ENCODE measurements at regions not wholly inside any gene's neighbourhood (a gene's known extent, or its start where the extent isn't known, plus 50 kb on each side); places are given as distances from the start of the nearest gene placed in this dataset.

- no peak overlapping the region for H3K4me2 ChIP-seq (ENCODE audit: low read length)
- no peaks in the 10 kb centered on the region for H3K4me1 ChIP-seq (ENCODE audit: low read length)
- H3K27me3 ChIP-seq (ENCODE audit: low read depth, low read length): no peaks in the 10 kb centered on the region
- no peak for TF ChIP-seq CTCF (IDR thresholded peaks at IDR 0.05; ENCODE audit: low read depth, low read length)
- TF ChIP-seq EZH2phosphoT487 (IDR thresholded peaks at IDR 0.05; ENCODE audit: low read depth): no peak
- no peaks in the 10 kb centered on the region for H3K79me2 ChIP-seq (ENCODE audit: low read length)
- no peak overlapping the region for H3K27ac ChIP-seq (ENCODE audit: low read length)
- no peak overlapping the region for H3K9ac ChIP-seq (ENCODE audit: low read length)
- H3K9me3 ChIP-seq (ENCODE audit: insufficient read depth, low read length): no peaks in the 10 kb centered on the region
- H4K20me1 ChIP-seq (ENCODE audit: insufficient read depth, low read length): no peaks in the 10 kb centered on the region
- H3K36me3 ChIP-seq (replicated peaks; ENCODE audit: low read depth, low read length): no peaks in the 10 kb centered on the region
- no peak overlapping the region for H3K4me3 ChIP-seq (ENCODE audit: low read length)
- H2AFZ ChIP-seq (ENCODE audit: low read depth, low read length): no peak overlapping the region
Observed at GRCh38 chr9:75626860-75627259, 263.6 kb upstream of the PCSK5 start.

- H3K9ac ChIP-seq (ENCODE audit: low read length): no peak overlapping the region
- H3K79me2 ChIP-seq (ENCODE audit: low read length): no peaks in the 10 kb centered on the region
- H2AFZ ChIP-seq (ENCODE audit: low read depth, low read length): no peak overlapping the region
- no peaks in the 10 kb centered on the region for H3K27me3 ChIP-seq (ENCODE audit: low read depth, low read length)
- no peak overlapping the region for H3K4me2 ChIP-seq (ENCODE audit: low read length)
- no peaks in the 10 kb centered on the region for H3K4me1 ChIP-seq (ENCODE audit: low read length)
- no peaks in the 10 kb centered on the region for H4K20me1 ChIP-seq (ENCODE audit: insufficient read depth, low read length)
- no peak overlapping the region for H3K4me3 ChIP-seq (ENCODE audit: low read length)
- TF ChIP-seq EZH2phosphoT487 (IDR thresholded peaks at IDR 0.05; ENCODE audit: low read depth) (no peak), CTCF (IDR thresholded peaks at IDR 0.05; ENCODE audit: low read depth, low read length) (no peak)
- no peak overlapping the region for H3K27ac ChIP-seq (ENCODE audit: low read length)
- H3K36me3 ChIP-seq (replicated peaks; ENCODE audit: low read depth, low read length): no peaks in the 10 kb centered on the region
- H3K9me3 ChIP-seq (ENCODE audit: insufficient read depth, low read length): no peaks in the 10 kb centered on the region
Observed at GRCh38 chr9:75628952-75629351, 261.5 kb upstream of the PCSK5 start.

GRCh38 chr9:75633451-75634057 lies 256.9 kb upstream of the PCSK5 start:
- Histone ChIP-seq H3K79me2 (ENCODE audit: low read length) (no peaks in the 10 kb centered on the region), H3K4me1 (ENCODE audit: low read length) (no peaks in the 10 kb centered on the region), H3K9me3 (ENCODE audit: insufficient read depth, low read length) (no peaks in the 10 kb centered on the region), H2AFZ (ENCODE audit: low read depth, low read length) (no peak overlapping the region), H3K4me2 (ENCODE audit: low read length) (no peak overlapping the region), H4K20me1 (ENCODE audit: insufficient read depth, low read length) (no peaks in the 10 kb centered on the region), H3K27ac (ENCODE audit: low read length) (no peak overlapping the region), H3K36me3 (replicated peaks; ENCODE audit: low read depth, low read length) (no peaks in the 10 kb centered on the region), H3K27me3 (ENCODE audit: low read depth, low read length) (no peaks in the 10 kb centered on the region), H3K9ac (ENCODE audit: low read length) (no peak overlapping the region), H3K4me3 (ENCODE audit: low read length) (no peak overlapping the region)
- TF ChIP-seq CTCF (IDR thresholded peaks at IDR 0.05; ENCODE audit: low read depth, low read length) (no peak), EZH2phosphoT487 (IDR thresholded peaks at IDR 0.05; ENCODE audit: low read depth) (no peak)

GRCh38 chr9:75636427-75637045 lies 253.9 kb upstream of the PCSK5 start:
- no peaks in the 10 kb centered on the region for H4K20me1 ChIP-seq (ENCODE audit: insufficient read depth, low read length)
- H3K9ac ChIP-seq (ENCODE audit: low read length): no peak overlapping the region
- no peak overlapping the region for H3K4me3 ChIP-seq (ENCODE audit: low read length)
- H3K4me2 ChIP-seq (ENCODE audit: low read length): no peak overlapping the region
- TF ChIP-seq EZH2phosphoT487 (IDR thresholded peaks at IDR 0.05; ENCODE audit: low read depth) (no peak), CTCF (IDR thresholded peaks at IDR 0.05; ENCODE audit: low read depth, low read length) (no peak)
- H3K79me2 ChIP-seq (ENCODE audit: low read length): no peaks in the 10 kb centered on the region
- H3K4me1 ChIP-seq (ENCODE audit: low read length): no peaks in the 10 kb centered on the region
- no peaks in the 10 kb centered on the region for H3K36me3 ChIP-seq (replicated peaks; ENCODE audit: low read depth, low read length)
- H3K9me3 ChIP-seq (ENCODE audit: insufficient read depth, low read length): no peaks in the 10 kb centered on the region
- H3K27ac ChIP-seq (ENCODE audit: low read length): no peak overlapping the region
- no peak overlapping the region for H2AFZ ChIP-seq (ENCODE audit: low read depth, low read length)
- no peaks in the 10 kb centered on the region for H3K27me3 ChIP-seq (ENCODE audit: low read depth, low read length)

All from OCI-LY3 (cell line).